Dendritic cell treated with granulocyte-macrophage colony-stimulating factor and Interleukin-4, amounts not matched to agents 40 ng/mL and 50 ng/mL, for 4 days (primary cell): ENCODE measurements at regions not wholly inside any gene's neighbourhood (a gene's known extent, or its start where the extent isn't known, plus 50 kb on each side); places are given as distances from the start of the nearest gene placed in this dataset.
"Not testable (repeated sequence)": the region's sequence is repeated elsewhere in the genome, so short reads cannot be mapped to it uniquely, and the experiment has no call there.

Experiments
- H3K27ac Mint-ChIP-seq: one replicate; pipeline ENCODE4 v1.8.0; 2022; ENCODE audit warnings: mild to moderate bottlenecking, mixed read lengths
- H3K27me3 Mint-ChIP-seq: one replicate; pipeline ENCODE4 v1.8.0; 2022; ENCODE audit warnings: mild to moderate bottlenecking, mixed read lengths
- H3K36me3 Mint-ChIP-seq: one replicate; pipeline ENCODE4 v1.8.0; 2022; ENCODE audit warnings: low read depth, mixed read lengths
- H3K4me1 Mint-ChIP-seq: one replicate; pipeline ENCODE4 v1.8.0; 2022; ENCODE audit warnings: low read depth, mixed read lengths
- H3K4me3 Mint-ChIP-seq: one replicate; pipeline ENCODE4 v1.8.0; 2022; ENCODE audit warnings: mild to moderate bottlenecking, moderate library complexity, mixed read lengths
- H3K9me3 Mint-ChIP-seq: one replicate; pipeline ENCODE4 v1.8.0; 2022; ENCODE audit warnings: mixed read lengths
- intact Hi-C: fragments of 100-400 bp; cut with micrococcal nuclease; formaldehyde crosslinking; loops from one replicate; pipeline ENCODE4 v1.15.0; 2022

- Mint-ChIP-seq H3K4me3 (no peak overlapping the region), H3K27ac (no peak overlapping the region), H3K4me1 (no peaks in the 10 kb centered on the region), H3K36me3 (no peaks in the 10 kb centered on the region), H3K9me3 (no peaks in the 10 kb centered on the region), H3K27me3 (no peaks in the 10 kb centered on the region)
- intact Hi-C loops = no loop called here
Measured at GRCh38 chr2:195124391-195125079, 532.5 kb upstream of the SLC39A10 start.

- no peak overlapping the region for H3K27ac Mint-ChIP-seq
Measured at GRCh38 chr2:195122653-195123052, 534.4 kb upstream of the SLC39A10 start.

GRCh38 chr2:195121341-195121740 is 535.7 kb upstream of the SLC39A10 start:
- Mint-ChIP-seq H3K27ac (no peak overlapping the region), H3K36me3 (no peaks in the 10 kb centered on the region), H3K9me3 (no peaks in the 10 kb centered on the region), H3K4me1 (no peaks in the 10 kb centered on the region), H3K27me3 (no peaks in the 10 kb centered on the region), H3K4me3 (no peak overlapping the region)
- intact Hi-C loops = no loop called here

More at GRCh38 chr2:195122653-195123052, 534.4 kb upstream of the SLC39A10 start:
- H3K4me3 Mint-ChIP-seq = no peak overlapping the region
- no peaks in the 10 kb centered on the region for H3K27me3 Mint-ChIP-seq
- H3K9me3 Mint-ChIP-seq = no peaks in the 10 kb centered on the region
- no peaks in the 10 kb centered on the region for H3K36me3 Mint-ChIP-seq
- intact Hi-C loops = no loop called here
- H3K4me1 Mint-ChIP-seq = no peaks in the 10 kb centered on the region

GRCh38 chr2:195119231-195119630 is 537.8 kb upstream of the SLC39A10 start:
- no peaks in the 10 kb centered on the region for H3K36me3 Mint-ChIP-seq
- no peaks in the 10 kb centered on the region for H3K4me1 Mint-ChIP-seq
- H3K27ac Mint-ChIP-seq = no peak overlapping the region
- peaks cover 17% of the 10 kb centered on the region for H3K9me3 Mint-ChIP-seq
- intact Hi-C loops = no loop called here
- no peak overlapping the region for H3K4me3 Mint-ChIP-seq
- no peaks in the 10 kb centered on the region for H3K27me3 Mint-ChIP-seq

- no peak overlapping the region for H3K27ac Mint-ChIP-seq
- H3K27me3 Mint-ChIP-seq = no peaks in the 10 kb centered on the region
- peaks cover 26% of the 10 kb centered on the region for H3K9me3 Mint-ChIP-seq
- intact Hi-C loops = no loop called here
- H3K4me3 Mint-ChIP-seq = no peak overlapping the region
- H3K36me3 Mint-ChIP-seq = no peaks in the 10 kb centered on the region
- H3K4me1 Mint-ChIP-seq = no peaks in the 10 kb centered on the region
Measured at GRCh38 chr2:195118276-195118675, 538.8 kb upstream of the SLC39A10 start.

GRCh38 chr2:195117011-195117410 is 540.0 kb upstream of the SLC39A10 start:
- intact Hi-C loops = no loop called here
- H3K27me3 Mint-ChIP-seq = no peaks in the 10 kb centered on the region
- no peak overlapping the region for H3K4me3 Mint-ChIP-seq
- peaks cover 26% of the 10 kb centered on the region for H3K9me3 Mint-ChIP-seq
- no peaks in the 10 kb centered on the region for H3K36me3 Mint-ChIP-seq
- H3K4me1 Mint-ChIP-seq = no peaks in the 10 kb centered on the region
- no peak overlapping the region for H3K27ac Mint-ChIP-seq

GRCh38 chr2:195115738-195116137 is 541.3 kb upstream of the SLC39A10 start:
- H3K27ac Mint-ChIP-seq = no peak overlapping the region
- H3K9me3 Mint-ChIP-seq = peaks cover 26% of the 10 kb centered on the region
- no peaks in the 10 kb centered on the region for H3K36me3 Mint-ChIP-seq
- no peak overlapping the region for H3K4me3 Mint-ChIP-seq
- no peaks in the 10 kb centered on the region for H3K27me3 Mint-ChIP-seq
- intact Hi-C loops = no loop called here
- no peaks in the 10 kb centered on the region for H3K4me1 Mint-ChIP-seq

- Mint-ChIP-seq H3K36me3 (no peaks in the 10 kb centered on the region), H3K27me3 (no peaks in the 10 kb centered on the region), H3K9me3 (peaks cover 35% of the 10 kb centered on the region), H3K4me3 (no peak overlapping the region), H3K4me1 (no peaks in the 10 kb centered on the region), H3K27ac (no peak overlapping the region)
- intact Hi-C loops = no loop called here
Measured at GRCh38 chr2:195108182-195108581, 548.8 kb upstream of the SLC39A10 start.

- no peak overlapping the region for H3K27ac Mint-ChIP-seq
- no peaks in the 10 kb centered on the region for H3K27me3 Mint-ChIP-seq
- no peaks in the 10 kb centered on the region for H3K36me3 Mint-ChIP-seq
- no peaks in the 10 kb centered on the region for H3K4me1 Mint-ChIP-seq
- no peak overlapping the region for H3K4me3 Mint-ChIP-seq
- intact Hi-C loops = no loop called here
- peaks cover 37% of the 10 kb centered on the region for H3K9me3 Mint-ChIP-seq
Measured at GRCh38 chr2:195106681-195107380, 550.2 kb upstream of the SLC39A10 start.

GRCh38 chr2:195105581-195105980 is 551.4 kb upstream of the SLC39A10 start:
- Mint-ChIP-seq H3K27me3 (no peaks in the 10 kb centered on the region), H3K4me1 (no peaks in the 10 kb centered on the region), H3K4me3 (no peak overlapping the region), H3K9me3 (peaks cover 36% of the 10 kb centered on the region), H3K36me3 (no peaks in the 10 kb centered on the region), H3K27ac (no peak overlapping the region)
- intact Hi-C loops = no loop called here

GRCh38 chr2:195094330-195094729 is 562.7 kb upstream of the SLC39A10 start:
- no peak overlapping the region for H3K4me3 Mint-ChIP-seq
- H3K4me1 Mint-ChIP-seq = no peaks in the 10 kb centered on the region
- H3K27me3 Mint-ChIP-seq = no peaks in the 10 kb centered on the region
- no peak overlapping the region for H3K27ac Mint-ChIP-seq
- intact Hi-C loops = no loop called here
- peaks cover 22% of the 10 kb centered on the region for H3K9me3 Mint-ChIP-seq
- no peaks in the 10 kb centered on the region for H3K36me3 Mint-ChIP-seq

GRCh38 chr2:195092341-195092740 is 564.7 kb upstream of the SLC39A10 start:
- Mint-ChIP-seq H3K4me1 (no peaks in the 10 kb centered on the region), H3K36me3 (no peaks in the 10 kb centered on the region), H3K27ac (no peak overlapping the region), H3K9me3 (peaks cover 22% of the 10 kb centered on the region), H3K27me3 (no peaks in the 10 kb centered on the region), H3K4me3 (no peak overlapping the region)
- intact Hi-C loops = no loop called here

- H3K9me3 Mint-ChIP-seq = peaks cover 47% of the 10 kb centered on the region
- H3K36me3 Mint-ChIP-seq, H3K4me3 Mint-ChIP-seq, H3K4me1 Mint-ChIP-seq, H3K27ac Mint-ChIP-seq, intact Hi-C loops, H3K27me3 Mint-ChIP-seq: not testable (repeated sequence)
Measured at GRCh38 chr2:195072806-195073205, 584.2 kb upstream of the SLC39A10 start.

- intact Hi-C loops = no loop called here
- H3K36me3 Mint-ChIP-seq = no peaks in the 10 kb centered on the region
- no peaks in the 10 kb centered on the region for H3K27me3 Mint-ChIP-seq
- no peaks in the 10 kb centered on the region for H3K4me1 Mint-ChIP-seq
- H3K4me3 Mint-ChIP-seq = no peak overlapping the region
- no peaks in the 10 kb centered on the region for H3K9me3 Mint-ChIP-seq
- H3K27ac Mint-ChIP-seq = no peak overlapping the region
Measured at GRCh38 chr2:195057001-195057400, 600.0 kb upstream of the SLC39A10 start.

- no peaks in the 10 kb centered on the region for H3K4me1 Mint-ChIP-seq
- no peak overlapping the region for H3K4me3 Mint-ChIP-seq
- intact Hi-C loops = no loop called here
- no peaks in the 10 kb centered on the region for H3K27me3 Mint-ChIP-seq
- no peak overlapping the region for H3K27ac Mint-ChIP-seq
- no peaks in the 10 kb centered on the region for H3K9me3 Mint-ChIP-seq
- no peaks in the 10 kb centered on the region for H3K36me3 Mint-ChIP-seq
Measured at GRCh38 chr2:195055996-195056395, 601.0 kb upstream of the SLC39A10 start.
